DMS53 (cell line): ENCODE measurements at regions not wholly inside any gene's neighbourhood (a gene's known extent, or its start where the extent isn't known, plus 50 kb on each side); places are given as distances from the start of the nearest gene placed in this dataset.
"Not testable (repeated sequence)": the region's sequence is repeated elsewhere in the genome, so short reads cannot be mapped to it uniquely, and the experiment has no call there.

Experiments used
- DNase-seq: peaks from one replicate; lab custom pipeline; 2025; lab: John Stamatoyannopoulos, UW

DNA sequence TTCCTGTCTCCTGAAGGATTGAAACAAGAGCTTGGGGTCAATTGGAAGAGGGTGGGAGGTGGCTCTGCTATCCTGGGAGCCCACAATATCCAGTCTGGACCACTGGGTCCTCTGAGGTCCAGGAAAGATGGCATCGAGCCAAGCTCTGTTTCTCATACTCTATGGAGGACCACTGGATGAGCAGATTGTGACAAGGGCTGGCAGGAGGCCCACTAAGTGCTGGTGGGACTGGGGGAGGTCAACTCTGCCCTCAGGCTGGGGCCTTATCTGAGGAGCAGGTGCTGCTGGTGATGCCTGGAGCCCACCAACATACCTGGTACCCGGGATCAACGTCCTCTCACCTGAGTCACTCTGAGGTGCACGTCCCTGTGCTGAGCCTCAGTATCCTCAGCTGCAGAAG is 142.4 kb downstream of the NDUFA10 start:
- DNase-seq, result no peak

DNA sequence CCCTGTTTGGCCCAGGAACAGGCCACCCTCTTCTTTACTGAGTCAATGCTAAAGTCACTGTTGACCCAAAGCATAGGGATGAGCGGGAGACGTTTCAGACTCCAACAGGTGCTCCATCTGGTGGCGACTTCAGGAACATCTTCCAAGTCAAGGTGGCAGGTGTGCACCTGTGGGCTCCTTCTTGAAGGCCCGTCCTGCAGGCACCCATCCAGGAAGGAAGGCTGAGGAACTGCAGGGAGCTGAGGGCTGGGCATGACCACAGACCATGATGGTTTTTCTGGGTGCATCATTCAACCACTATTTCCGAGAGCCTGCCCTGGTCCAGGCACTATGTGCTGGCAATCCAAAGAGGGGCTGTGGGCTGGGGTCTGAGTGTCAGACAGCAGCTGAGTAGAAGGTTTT is 142.8 kb downstream of the NDUFA10 start:
- peak; percentile 77 for DNase-seq

- DNase-seq, result no peak
These were observed 143.4 kb downstream of the NDUFA10 start for GRCh38 chr2:239881561-239882320.

DNA sequence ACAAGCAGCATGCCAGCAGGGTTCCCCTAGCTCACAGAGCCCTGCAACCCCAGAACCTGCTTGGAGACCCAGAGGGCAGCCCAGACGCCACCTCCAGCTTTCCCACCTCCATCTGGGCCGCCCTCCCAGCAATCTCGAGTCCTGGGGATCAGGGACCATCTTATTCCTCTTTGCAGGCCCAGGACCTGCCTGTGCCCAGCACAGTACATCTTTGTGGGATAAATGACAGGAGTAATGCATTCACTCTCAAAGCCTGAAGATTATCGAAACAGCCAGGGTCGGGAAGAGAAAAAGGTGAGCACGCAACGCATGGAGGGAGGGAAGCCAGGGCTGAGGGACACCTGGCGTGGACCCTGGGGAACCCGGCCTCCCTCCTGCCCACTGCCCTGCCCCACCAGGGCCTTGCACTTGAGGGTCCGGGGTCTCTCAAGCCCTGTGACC is 144.1 kb downstream of the NDUFA10 start:
- no peak for DNase-seq

GRCh38 chr2:239880396-239880795 is 144.7 kb downstream of the NDUFA10 start:
- no peak for DNase-seq

GRCh38 chr2:239879423-239880084 is 145.6 kb downstream of the NDUFA10 start:
- DNase-seq, result no peak

DNA sequence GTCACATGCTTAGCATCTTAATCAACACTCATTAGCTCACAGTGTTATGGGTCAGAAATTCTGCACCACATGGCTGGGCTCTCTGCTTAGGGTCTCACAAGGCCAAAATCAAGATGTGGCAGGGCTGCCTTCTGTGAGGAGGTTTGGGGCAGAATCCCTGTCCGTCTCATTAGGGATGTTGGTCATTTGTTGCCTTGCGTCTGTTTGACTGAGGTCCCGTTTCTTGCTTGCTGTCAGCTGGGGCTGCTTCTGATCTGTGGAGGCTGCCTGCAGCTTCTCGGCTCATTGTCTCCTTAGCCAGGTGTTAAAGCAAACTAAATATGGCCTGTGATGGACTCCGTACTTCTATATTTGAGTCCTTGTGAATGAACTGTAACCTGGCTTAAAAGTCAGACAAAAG is 146.5 kb downstream of the NDUFA10 start:
- DNase-seq, result no peak

DNA sequence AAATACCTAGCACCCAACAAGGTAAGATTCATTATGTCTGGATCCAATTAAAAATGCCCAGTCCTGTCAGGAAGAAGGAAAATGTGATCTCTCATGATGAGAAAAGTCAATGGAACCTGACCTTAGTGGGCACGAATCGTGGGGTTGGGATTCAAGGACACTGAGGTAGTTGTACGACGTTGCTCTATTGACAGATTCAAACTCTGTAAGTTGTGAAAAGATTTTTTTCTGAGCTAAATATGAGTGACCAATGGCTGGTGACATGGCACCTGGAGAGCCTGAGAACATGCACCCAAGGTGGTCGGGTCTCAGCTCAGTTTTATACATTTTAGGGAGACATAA is 148.2 kb downstream of the NDUFA10 start:
- DNase-seq, result no peak

- DNase-seq, result no peak
These were observed 148.7 kb downstream of the NDUFA10 start for GRCh38 chr2:239876271-239876947.

GRCh38 chr2:239874636-239875356 is 150.3 kb downstream of the NDUFA10 start:
- no peak for DNase-seq

- no peak for DNase-seq
These were observed 151.2 kb downstream of the NDUFA10 start for GRCh38 chr2:239873656-239874635.

- no peak for DNase-seq
These were observed 153.4 kb downstream of the NDUFA10 start for GRCh38 chr2:239871481-239872435.

- no peak for DNase-seq
These were observed 154.3 kb downstream of the NDUFA10 start for GRCh38 chr2:239870863-239871262.

DNA sequence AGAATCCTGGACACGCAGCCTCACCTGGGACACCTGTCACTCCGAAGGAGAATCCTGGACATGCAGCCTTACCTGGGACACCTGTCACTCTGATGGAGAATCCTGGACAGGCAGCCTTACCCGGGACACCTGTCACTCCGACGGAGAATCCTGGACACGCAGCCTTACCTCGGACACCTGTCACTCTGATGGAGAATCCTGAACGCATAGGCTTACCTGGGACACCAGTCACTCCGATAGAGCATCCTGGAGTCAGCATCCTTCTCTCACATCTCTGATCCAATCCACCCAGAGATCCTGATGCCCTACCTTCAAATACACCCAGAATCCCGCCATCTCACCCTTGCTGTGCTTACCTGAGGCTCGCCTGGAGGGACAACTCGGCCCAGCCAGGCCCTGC is 154.9 kb downstream of the NDUFA10 start:
- DNase-seq, result no peak

GRCh38 chr2:239869272-239870155 is 155.6 kb downstream of the NDUFA10 start:
- no peak for DNase-seq

DNA sequence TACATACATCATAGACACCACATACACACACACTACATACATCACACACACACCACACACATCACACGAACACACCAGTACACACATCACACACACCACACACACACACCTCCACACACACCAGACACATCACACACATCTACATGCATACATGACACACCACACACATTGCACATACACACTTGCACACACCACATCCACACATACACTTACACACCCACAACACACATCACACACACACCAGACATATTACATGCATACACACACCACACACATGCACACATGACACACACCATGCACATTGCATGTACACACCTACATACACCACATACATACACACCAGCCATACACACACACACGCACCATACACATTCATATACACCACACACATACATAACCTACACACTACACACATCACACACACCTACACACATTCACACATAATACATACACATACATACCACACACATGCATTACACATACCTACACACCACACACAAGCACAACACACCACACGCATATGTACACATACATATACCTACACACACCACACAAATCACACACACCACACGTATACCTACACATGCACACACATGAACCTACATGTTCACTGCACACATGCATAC is 156.5 kb downstream of the NDUFA10 start:
- no peak for DNase-seq

DNA sequence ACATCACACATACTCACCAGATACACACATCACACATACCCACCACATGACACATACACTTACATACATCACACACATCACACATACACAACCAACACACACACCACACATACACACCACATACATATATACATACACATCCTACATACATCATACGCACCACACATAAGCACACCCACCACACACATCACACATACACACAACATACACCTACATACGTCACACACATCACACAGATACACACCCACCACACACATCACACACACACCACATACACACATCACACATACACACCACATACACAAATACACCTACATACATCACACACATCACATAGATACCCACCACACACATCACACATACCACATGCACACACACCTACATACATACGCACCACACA is 158.4 kb downstream of the NDUFA10 start:
- no peak for DNase-seq

- no peak for DNase-seq
These were observed 158.8 kb downstream of the NDUFA10 start for GRCh38 chr2:239866350-239866749.

- not testable (repeated sequence) for DNase-seq
These were observed 159.3 kb downstream of the NDUFA10 start for GRCh38 chr2:239865856-239866255.
